Fibroblast of skin of scalp (primary cell): ENCODE measurements at regions not wholly inside any gene's neighbourhood (a gene's known extent, or its start where the extent isn't known, plus 50 kb on each side); places are given as distances from the start of the nearest gene placed in this dataset.

Experiments
- DNase-seq: peaks from one replicate; pipeline ENCODE4 v3.0.0-alpha.2; 2013

- DNase-seq = peak; percentile 13
Measured at GRCh38 chr11:43576320-43576802, 104.2 kb upstream of the HSD17B12 start.

GRCh38 chr11:43576803-43577521 is 103.6 kb upstream of the HSD17B12 start:
- peak; percentile 56 for DNase-seq

GRCh38 chr11:43577566-43578264 is 102.8 kb upstream of the HSD17B12 start:
- DNase-seq = no peak

- peak; percentile 46 for DNase-seq
Measured at GRCh38 chr11:43578346-43579170, 102.0 kb upstream of the HSD17B12 start.

DNA sequence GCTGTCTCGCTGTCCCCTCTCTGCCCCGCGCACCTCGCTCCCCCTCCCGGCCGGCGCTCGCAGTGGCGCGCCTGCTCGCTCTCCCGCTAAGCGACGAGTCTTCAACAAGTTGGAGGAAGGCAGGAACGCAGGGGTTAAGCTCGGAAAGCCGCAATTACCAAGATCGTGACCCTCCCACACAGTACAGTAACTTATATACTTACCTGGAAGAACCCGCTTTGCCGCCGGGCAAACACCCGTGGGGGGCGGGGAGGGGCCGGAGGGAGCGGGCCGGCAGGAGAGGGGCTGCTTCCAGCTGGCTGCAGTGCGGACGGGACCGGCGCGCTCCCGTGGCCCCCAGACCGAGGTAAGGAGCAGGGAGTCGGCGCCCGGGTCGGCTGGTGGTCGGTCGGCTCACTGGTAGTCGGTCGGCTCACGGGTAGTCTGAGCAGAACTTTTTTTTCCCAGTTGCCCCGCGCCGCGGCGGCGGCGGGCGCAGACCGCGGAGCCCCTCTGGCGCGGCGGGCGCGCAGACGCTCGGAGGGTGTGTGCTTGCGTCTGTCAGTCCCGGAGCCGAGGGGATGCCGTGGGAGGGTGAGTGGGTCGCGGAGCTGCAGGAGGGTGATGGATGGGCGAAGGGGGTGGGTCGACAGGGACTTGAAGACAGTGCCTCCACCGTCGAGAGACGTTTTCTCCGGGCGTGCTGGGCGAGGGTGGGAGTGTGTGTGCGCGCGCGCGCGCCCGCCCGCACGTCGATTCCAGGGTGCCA is 101.2 kb upstream of the HSD17B12 start:
- DNase-seq = no peak

DNA sequence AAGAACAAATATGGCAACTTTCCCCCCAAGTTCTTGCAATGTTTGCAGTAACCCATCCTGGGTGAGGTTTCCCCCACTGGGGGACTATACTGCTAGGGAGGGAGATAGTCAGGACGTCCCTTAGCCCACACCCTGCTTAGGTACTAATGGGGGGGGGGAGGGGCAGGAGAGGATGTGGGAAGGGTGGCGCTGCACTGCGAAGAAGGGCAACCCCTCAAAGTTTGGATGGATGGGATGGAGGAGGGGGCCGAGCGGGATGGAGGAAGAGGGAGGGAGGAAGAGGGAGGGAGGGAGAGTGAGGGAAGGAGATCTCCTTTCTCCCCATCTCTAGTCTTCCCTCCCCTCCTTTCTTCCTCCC is 100.6 kb upstream of the HSD17B12 start:
- DNase-seq = no peak

DNA sequence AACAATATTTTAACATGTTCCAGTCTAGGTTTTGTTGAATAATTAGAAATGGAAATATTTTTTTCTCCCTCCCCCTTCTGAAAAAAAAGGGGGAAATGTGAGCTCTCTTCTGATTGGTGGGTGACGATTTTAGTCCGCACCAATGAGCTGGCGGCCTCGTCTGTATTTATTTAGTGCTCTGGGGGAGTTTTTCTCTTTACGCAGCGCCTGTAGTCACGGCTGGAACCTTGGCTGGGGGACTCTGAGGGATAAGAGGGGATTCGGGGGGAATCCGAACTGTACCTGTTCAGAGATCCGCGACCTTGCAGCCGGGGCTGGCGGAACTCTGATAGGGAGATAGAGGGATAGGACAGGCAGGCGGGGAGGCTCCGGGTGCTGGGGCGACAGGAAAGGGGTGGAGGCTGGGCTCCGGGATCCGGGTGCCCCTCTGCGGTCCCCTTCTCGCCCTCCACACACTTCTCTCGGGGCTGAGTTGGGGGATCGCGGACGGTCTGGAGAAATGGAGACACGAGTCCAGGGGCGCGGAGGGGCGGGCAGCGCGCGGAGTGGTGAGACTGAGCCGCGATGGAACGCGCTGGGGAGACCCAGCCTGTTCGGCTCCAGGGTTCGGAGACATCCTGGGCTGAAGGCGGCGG is 99.7 kb upstream of the HSD17B12 start:
- DNase-seq = peak; percentile 11

GRCh38 chr11:43581370-43582023 is 99.0 kb upstream of the HSD17B12 start:
- no peak for DNase-seq

- no peak for DNase-seq
Measured at GRCh38 chr11:43582024-43582862, 98.3 kb upstream of the HSD17B12 start.

DNA sequence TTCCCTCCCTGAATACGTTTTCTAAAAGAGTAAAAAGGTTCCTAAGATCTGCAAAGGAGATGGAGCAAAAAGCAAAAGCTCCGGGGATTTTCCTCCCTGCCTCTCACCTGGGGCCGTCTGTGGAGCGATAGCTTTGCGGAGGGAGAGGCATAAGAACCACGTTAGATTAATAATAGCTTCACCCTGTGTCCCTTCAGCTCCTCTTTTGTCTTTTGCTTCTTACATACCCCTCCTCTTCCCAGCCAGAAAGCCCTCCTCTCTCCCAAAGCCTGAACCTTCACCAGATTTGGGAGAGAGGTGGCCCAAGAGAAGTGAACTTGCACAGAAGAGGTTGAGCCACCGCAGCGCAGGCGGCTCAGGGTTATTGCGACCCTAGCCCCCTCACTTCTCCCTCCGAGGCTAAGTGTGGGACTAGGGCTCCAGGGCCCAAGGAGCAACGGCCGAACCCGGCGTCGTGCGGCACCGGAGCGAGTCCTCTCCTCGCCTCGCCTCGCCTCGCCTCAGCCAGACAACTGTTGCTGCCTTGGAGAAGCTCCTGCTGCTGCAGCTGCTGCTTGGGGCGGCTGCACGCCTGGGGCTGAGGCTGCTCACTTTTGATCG is 97.6 kb upstream of the HSD17B12 start:
- no peak for DNase-seq

GRCh38 chr11:43583548-43583947 is 97.0 kb upstream of the HSD17B12 start:
- DNase-seq = no peak

GRCh38 chr11:43585877-43586608 is 94.5 kb upstream of the HSD17B12 start:
- DNase-seq = no peak

- DNase-seq = no peak
Measured at GRCh38 chr11:43589601-43590250, 90.8 kb upstream of the HSD17B12 start.

- no peak for DNase-seq
Measured at GRCh38 chr11:43601511-43601910, 79.0 kb upstream of the HSD17B12 start.

- no peak for DNase-seq
Measured at GRCh38 chr11:43602670-43603069, 77.9 kb upstream of the HSD17B12 start.

DNA sequence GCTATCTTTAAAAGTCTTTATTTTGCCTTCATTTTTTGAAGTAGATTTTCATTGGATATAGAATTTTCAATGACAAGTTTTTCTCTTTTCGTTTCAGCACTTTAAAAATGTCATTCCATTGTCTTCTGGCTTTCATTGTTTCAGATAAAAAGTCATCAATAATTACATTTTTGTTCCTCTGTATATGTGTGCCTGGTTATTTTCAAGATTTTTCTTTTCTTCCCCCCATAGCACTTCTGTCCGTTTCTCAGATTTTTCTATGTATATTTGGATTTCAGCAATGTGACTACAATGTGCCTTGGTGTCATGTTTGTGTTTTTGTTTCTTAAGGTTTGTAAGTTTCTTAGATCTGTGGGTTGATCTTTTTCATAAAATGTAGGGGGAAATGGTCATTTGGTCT is 66.3 kb upstream of the HSD17B12 start:
- no peak for DNase-seq

DNA sequence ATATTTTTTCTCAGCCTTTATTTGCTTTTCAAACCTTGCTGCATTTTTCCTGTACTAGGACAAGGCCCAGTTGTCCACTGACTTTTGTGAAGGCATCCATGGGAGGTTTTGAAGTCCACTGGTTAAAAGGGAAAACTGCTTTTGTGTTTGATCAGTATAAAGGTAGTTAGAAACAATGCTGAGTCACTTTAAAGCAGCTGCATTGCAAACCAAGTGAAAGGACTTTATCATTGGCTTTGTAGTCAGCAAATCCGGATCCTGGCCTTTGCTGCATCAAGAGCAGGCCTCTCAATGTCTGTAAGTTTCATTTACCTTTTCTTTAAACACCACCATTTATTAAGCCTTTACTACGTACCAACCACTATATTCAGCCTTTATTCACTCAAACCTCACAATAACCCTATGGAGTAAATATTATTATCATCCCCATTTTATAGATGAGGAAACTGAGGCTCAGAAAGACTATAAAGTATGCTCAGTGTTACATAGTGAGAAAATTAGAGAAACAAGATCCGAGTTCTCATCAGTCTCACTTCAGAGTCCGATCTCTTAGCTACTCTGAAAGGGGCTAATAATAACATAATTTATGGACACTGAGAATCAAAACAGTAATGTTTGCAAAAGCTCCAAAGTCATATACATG is 60.6 kb upstream of the HSD17B12 start:
- DNase-seq = no peak

GRCh38 chr11:43626798-43627197 is 53.7 kb upstream of the HSD17B12 start:
- DNase-seq = no peak
